GM20000 (cell line): ENCODE measurements at regions not wholly inside any gene's neighbourhood (a gene's known extent, or its start where the extent isn't known, plus 50 kb on each side); places are given as distances from the start of the nearest gene placed in this dataset.

Source experiments
- DNase-seq: peaks from one replicate; pipeline ENCODE4 v3.0.0; 2012; ENCODE audit warnings: low spot score
- CTCF ChIP-seq: IDR thresholded peaks from 2 replicates; pipeline ENCODE4 v1.5.1; 2012; ENCODE audit warnings: mild to moderate bottlenecking, control low read depth; ENCODE audit errors: extremely low read depth, missing control alignments

GRCh38 chr13:85592211-85592610, 207.0 kb downstream of the SLITRK6 start:
- TF ChIP-seq CTCF = no peak
- no peak for DNase-seq

- no peak for DNase-seq
Observed at GRCh38 chr13:85590231-85590931, 208.8 kb downstream of the SLITRK6 start.

GRCh38 chr13:85589021-85589420, 210.2 kb downstream of the SLITRK6 start:
- TF ChIP-seq CTCF = no peak
- no peak for DNase-seq

More at GRCh38 chr13:85590231-85590931, 208.8 kb downstream of the SLITRK6 start:
- TF ChIP-seq CTCF = no peak

GRCh38 chr13:85588359-85588758, 210.9 kb downstream of the SLITRK6 start:
- no peak for TF ChIP-seq CTCF
- no peak for DNase-seq

- DNase-seq = no peak
- no peak for TF ChIP-seq CTCF
Observed at GRCh38 chr13:85586856-85587255, 212.4 kb downstream of the SLITRK6 start.

- no peak for DNase-seq
- TF ChIP-seq CTCF = no peak
Observed at GRCh38 chr13:85586422-85586831, 212.8 kb downstream of the SLITRK6 start.

GRCh38 chr13:85582890-85583289, 216.3 kb downstream of the SLITRK6 start:
- no peak for DNase-seq
- TF ChIP-seq CTCF = no peak
